Fibroblast of villous mesenchyme (primary cell): ENCODE measurements at regions not wholly inside any gene's neighbourhood (a gene's known extent, or its start where the extent isn't known, plus 50 kb on each side); places are given as distances from the start of the nearest gene placed in this dataset.
"Not testable (repeated sequence)": the region's sequence is repeated elsewhere in the genome, so short reads cannot be mapped to it uniquely, and the experiment has no call there.

Source experiments
- DNase-seq: peaks from one replicate; pipeline ENCODE4 v3.0.0-alpha.2; 2010; ENCODE audit warnings: low read depth
- H3K4me3 ChIP-seq: 2 replicates; pipeline ENCODE4 v1.5.1; 2011; ENCODE audit warnings: low read depth, mild to moderate bottlenecking, low read length
- CTCF ChIP-seq: IDR thresholded peaks from 2 replicates; pipeline ENCODE4 v1.5.1; 2012; ENCODE audit warnings: low read depth, mild to moderate bottlenecking, low read length; ENCODE audit not compliant: insufficient read depth

GRCh38 chr18:4986677-4987076 lies 210.4 kb downstream of the AKAIN1 start:
- no peak overlapping the region for H3K4me3 ChIP-seq
- no peak for TF ChIP-seq CTCF
- DNase-seq = no peak

- DNase-seq = no peak
- H3K4me3 ChIP-seq = no peak overlapping the region
- no peak for TF ChIP-seq CTCF
Observed at GRCh38 chr18:4986066-4986465, 211.0 kb downstream of the AKAIN1 start.

GRCh38 chr18:4961121-4961909 lies 235.7 kb downstream of the AKAIN1 start:
- TF ChIP-seq CTCF = no peak
- DNase-seq = no peak
- no peak overlapping the region for H3K4me3 ChIP-seq

- TF ChIP-seq CTCF = no peak
- no peak overlapping the region for H3K4me3 ChIP-seq
- DNase-seq = no peak
Observed at GRCh38 chr18:4960578-4960977, 236.5 kb downstream of the AKAIN1 start.

GRCh38 chr18:4931209-4931608 lies 265.8 kb downstream of the AKAIN1 start:
- no peak for TF ChIP-seq CTCF
- DNase-seq = no peak
- H3K4me3 ChIP-seq = no peak overlapping the region

- no peak for TF ChIP-seq CTCF
- DNase-seq = no peak
- no peak overlapping the region for H3K4me3 ChIP-seq
Observed at GRCh38 chr18:4921548-4921947, 275.5 kb downstream of the AKAIN1 start.

- DNase-seq, H3K4me3 ChIP-seq: not testable (repeated sequence)
Observed at GRCh38 chr18:4917509-4917908, 279.5 kb downstream of the AKAIN1 start.
